AG04450 (cell line): ENCODE measurements at regions not wholly inside any gene's neighbourhood (a gene's known extent, or its start where the extent isn't known, plus 50 kb on each side); places are given as distances from the start of the nearest gene placed in this dataset.
A peak's percentile ranks its signal among the peaks of the same experiment; 100 is the strongest.

Experiments used
- CTCF ChIA-PET: fragments of 300-600, 350-600 bp; formaldehyde crosslinking; extraction: SDS; loops from one replicate; lab custom pipeline; 2022; ENCODE audit warnings: antibody characterized with exemption, inconsistent platforms; lab: Charles Lee
- POLR2A ChIA-PET: fragments of 350-600 bp; formaldehyde crosslinking; extraction: SDS; loops from one replicate; lab custom pipeline; 2021; ENCODE audit warnings: antibody characterized with exemption, inconsistent platforms; lab: Yijun Ruan, JAX
- DNase-seq: peaks from one replicate; pipeline ENCODE4 v3.0.0-alpha.2; 2011; ENCODE audit warnings: low read depth, low spot score
- H3K27ac ChIP-seq: one replicate; pipeline ENCODE4 v1.5.1; 2012; ENCODE audit warnings: low read depth, low read length, control low read depth
- H3K27me3 ChIP-seq: one replicate; pipeline ENCODE4 v1.6.0; 2012; ENCODE audit warnings: low read length; ENCODE audit not compliant: control insufficient read depth, insufficient read depth
- H3K4me3 ChIP-seq: 2 replicates; pipeline ENCODE4 v1.5.1; 2011; ENCODE audit warnings: mild to moderate bottlenecking, low read depth, low read length, control low read depth
- H3K9me3 ChIP-seq: 2 replicates; pipeline ENCODE4 v1.5.1; 2012; ENCODE audit warnings: low read length; ENCODE audit not compliant: control insufficient read depth, insufficient read depth
- TF ChIP-seq, protein P1 (sequence below): IDR thresholded peaks from 2 replicates; pipeline ENCODE4 v1.5.1; 2011; ENCODE audit warnings: low read depth, low read length, control low read depth, inconsistent platforms

DNA sequence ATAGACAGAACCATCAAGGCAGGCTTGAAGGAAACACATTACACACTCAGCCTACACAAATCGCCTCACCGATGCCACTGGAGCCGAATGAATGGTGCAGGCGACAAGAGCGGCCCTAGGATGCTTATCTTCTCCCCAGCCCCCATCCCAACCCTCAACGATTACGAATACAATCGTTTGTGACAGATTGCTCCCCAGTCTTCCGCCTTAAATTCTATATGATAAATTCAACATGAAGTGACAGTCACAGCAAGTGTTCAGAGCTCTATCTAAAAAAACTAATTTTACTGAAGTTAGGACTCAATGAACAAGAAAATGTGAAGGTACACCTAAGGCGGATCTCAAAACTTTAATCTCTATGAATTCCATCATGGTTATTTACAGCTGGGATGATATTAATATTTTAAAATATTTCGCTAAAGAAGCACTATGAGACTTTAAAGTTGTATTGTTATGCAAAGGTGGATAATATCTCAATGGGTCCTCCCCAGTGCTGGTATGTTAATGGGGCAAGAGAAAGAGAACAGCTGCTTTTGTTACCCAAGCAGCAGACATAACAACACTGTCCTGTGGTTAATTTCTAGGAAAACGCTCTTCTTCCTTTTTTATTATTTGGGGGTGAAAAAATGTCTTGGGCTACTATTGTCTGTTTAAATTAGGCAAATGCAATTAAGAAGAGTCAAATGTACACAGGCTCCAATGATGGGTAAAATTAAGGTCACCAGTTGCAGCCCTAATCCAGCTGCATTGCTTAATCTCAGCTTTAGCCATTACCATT is 147.6 kb upstream of the NR2F2 start:
- DNase-seq, result no peak
- ChIA-PET POLR2A (no interaction called here), CTCF (no interaction called here)
- no peak overlapping the region for H3K4me3 ChIP-seq
- peak overlapping the region; percentile 69 for H3K27ac ChIP-seq
- TF ChIP-seq, protein P1, sequence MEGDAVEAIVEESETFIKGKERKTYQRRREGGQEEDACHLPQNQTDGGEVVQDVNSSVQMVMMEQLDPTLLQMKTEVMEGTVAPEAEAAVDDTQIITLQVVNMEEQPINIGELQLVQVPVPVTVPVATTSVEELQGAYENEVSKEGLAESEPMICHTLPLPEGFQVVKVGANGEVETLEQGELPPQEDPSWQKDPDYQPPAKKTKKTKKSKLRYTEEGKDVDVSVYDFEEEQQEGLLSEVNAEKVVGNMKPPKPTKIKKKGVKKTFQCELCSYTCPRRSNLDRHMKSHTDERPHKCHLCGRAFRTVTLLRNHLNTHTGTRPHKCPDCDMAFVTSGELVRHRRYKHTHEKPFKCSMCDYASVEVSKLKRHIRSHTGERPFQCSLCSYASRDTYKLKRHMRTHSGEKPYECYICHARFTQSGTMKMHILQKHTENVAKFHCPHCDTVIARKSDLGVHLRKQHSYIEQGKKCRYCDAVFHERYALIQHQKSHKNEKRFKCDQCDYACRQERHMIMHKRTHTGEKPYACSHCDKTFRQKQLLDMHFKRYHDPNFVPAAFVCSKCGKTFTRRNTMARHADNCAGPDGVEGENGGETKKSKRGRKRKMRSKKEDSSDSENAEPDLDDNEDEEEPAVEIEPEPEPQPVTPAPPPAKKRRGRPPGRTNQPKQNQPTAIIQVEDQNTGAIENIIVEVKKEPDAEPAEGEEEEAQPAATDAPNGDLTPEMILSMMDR, result no peak
- no peaks in the 10 kb centered on the region for H3K9me3 ChIP-seq
- no peaks in the 10 kb centered on the region for H3K27me3 ChIP-seq

- Histone ChIP-seq H3K27me3 (no peaks in the 10 kb centered on the region), H3K4me3 (no peak overlapping the region), H3K27ac (no peak overlapping the region), H3K9me3 (no peaks in the 10 kb centered on the region)
- DNase-seq, result no peak
- POLR2A ChIA-PET, result no interaction called here
- TF ChIP-seq, protein P1, result no peak
- CTCF ChIA-PET, result no interaction called here
These were observed 147.0 kb upstream of the NR2F2 start for GRCh38 chr15:96183514-96183850.

DNA sequence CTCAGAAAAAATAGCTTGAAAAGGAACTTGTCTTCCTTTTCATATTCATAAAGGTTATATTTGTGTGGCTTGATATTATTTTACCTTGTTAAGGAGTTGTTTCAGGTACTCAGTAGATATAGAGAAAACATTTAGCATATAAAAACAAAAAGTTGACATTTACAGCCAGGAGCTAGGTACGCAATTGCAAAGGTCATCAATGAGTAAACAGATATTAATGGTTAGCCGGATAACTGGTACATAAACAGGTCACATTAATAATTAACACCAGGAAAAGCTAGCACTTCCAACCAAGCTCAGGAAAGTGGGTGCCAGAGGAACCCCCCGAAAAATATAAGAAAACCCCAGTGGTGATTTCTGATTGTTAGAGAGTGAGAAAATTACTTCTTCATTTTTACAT is 146.6 kb upstream of the NR2F2 start:
- ChIA-PET CTCF (no interaction called here), POLR2A (no interaction called here)
- H3K27ac ChIP-seq, result no peak overlapping the region
- H3K4me3 ChIP-seq, result no peak overlapping the region
- TF ChIP-seq, protein P1, result no peak
- no peak for DNase-seq
- no peaks in the 10 kb centered on the region for H3K27me3 ChIP-seq
- H3K9me3 ChIP-seq, result no peaks in the 10 kb centered on the region

DNA sequence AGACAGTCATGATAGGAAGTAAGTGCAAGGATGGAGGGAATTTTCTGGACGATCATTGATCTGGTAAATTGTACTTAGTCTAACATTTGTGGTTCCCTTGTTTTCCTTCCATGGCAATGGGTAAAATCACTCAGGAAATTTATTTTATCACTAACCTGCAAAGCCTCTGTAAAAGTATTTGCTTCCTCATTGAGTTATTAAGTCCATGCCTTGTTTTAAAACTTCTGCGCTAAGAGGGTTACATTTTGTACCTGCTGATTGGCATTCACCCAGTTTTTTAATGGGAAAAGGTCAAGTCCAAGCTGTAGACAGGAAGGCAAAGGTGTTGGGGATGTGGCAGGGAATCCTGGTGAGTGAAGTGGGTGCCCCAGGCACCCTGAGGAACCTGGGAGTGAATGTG is 146.2 kb upstream of the NR2F2 start:
- DNase-seq, result no peak
- H3K4me3 ChIP-seq, result no peak overlapping the region
- H3K9me3 ChIP-seq, result no peaks in the 10 kb centered on the region
- POLR2A ChIA-PET, result no interaction called here
- no peaks in the 10 kb centered on the region for H3K27me3 ChIP-seq
- TF ChIP-seq, protein P1, result no peak
- CTCF ChIA-PET, result no interaction called here
- H3K27ac ChIP-seq, result no peak overlapping the region

DNA sequence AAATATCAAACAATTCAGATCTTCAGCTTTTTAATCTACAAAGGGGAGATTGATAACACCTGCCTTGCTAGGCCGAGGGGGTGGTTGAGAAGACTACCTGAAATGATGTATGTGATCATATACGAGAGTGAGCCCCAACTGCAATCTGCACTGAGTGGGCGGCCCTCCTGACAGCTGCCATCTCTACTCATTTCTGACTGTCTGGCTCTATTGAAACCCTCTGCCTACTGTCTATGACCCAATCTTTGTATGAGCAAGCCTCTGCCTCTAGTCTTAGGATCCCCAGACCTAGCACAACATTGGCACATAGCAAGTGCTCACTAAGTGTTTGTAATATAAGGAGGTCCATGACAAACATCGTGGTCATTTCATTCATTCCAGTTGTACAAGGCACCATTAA is 144.4 kb upstream of the NR2F2 start:
- Histone ChIP-seq H3K9me3 (no peaks in the 10 kb centered on the region), H3K4me3 (no peak overlapping the region), H3K27ac (no peak overlapping the region), H3K27me3 (no peaks in the 10 kb centered on the region)
- POLR2A ChIA-PET, result no interaction called here
- TF ChIP-seq, protein P1, result no peak
- CTCF ChIA-PET, result no interaction called here
- no peak for DNase-seq
